ENCODE measurements at regions not wholly inside any gene's neighbourhood (a gene's known extent, or its start where the extent isn't known, plus 50 kb on each side); places are given as distances from the start of the nearest gene placed in this dataset.

DNA sequence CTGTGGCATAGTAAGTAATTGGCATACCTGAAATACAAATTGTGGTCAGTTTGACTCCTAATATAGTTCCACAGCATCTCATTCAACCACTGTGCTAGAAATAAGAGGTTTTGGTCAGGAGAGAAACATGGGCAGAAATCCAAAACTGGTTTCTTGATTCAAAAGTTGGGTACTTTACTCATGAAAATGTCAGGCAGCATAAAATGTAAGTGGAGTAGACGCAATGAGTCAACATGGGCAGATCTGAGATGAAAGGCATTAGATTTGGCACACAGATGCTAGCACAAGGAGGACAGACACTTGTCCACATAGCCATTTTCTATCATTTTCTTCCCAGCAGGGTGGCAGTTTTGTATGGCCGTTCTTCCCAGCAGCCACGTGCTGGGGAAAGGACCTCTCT lies 255.8 kb upstream of the CDIN1 start:
- TF ChIP-seq, protein P1, sequence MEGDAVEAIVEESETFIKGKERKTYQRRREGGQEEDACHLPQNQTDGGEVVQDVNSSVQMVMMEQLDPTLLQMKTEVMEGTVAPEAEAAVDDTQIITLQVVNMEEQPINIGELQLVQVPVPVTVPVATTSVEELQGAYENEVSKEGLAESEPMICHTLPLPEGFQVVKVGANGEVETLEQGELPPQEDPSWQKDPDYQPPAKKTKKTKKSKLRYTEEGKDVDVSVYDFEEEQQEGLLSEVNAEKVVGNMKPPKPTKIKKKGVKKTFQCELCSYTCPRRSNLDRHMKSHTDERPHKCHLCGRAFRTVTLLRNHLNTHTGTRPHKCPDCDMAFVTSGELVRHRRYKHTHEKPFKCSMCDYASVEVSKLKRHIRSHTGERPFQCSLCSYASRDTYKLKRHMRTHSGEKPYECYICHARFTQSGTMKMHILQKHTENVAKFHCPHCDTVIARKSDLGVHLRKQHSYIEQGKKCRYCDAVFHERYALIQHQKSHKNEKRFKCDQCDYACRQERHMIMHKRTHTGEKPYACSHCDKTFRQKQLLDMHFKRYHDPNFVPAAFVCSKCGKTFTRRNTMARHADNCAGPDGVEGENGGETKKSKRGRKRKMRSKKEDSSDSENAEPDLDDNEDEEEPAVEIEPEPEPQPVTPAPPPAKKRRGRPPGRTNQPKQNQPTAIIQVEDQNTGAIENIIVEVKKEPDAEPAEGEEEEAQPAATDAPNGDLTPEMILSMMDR (IDR thresholded peaks at IDR 0.05), result no peak
- TF ChIP-seq, protein P2, sequence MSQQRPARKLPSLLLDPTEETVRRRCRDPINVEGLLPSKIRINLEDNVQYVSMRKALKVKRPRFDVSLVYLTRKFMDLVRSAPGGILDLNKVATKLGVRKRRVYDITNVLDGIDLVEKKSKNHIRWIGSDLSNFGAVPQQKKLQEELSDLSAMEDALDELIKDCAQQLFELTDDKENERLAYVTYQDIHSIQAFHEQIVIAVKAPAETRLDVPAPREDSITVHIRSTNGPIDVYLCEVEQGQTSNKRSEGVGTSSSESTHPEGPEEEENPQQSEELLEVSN (IDR thresholded peaks at IDR 0.05; ENCODE audit: borderline replicate concordance, low read depth), result no peak
- TF ChIP-seq, protein P3, sequence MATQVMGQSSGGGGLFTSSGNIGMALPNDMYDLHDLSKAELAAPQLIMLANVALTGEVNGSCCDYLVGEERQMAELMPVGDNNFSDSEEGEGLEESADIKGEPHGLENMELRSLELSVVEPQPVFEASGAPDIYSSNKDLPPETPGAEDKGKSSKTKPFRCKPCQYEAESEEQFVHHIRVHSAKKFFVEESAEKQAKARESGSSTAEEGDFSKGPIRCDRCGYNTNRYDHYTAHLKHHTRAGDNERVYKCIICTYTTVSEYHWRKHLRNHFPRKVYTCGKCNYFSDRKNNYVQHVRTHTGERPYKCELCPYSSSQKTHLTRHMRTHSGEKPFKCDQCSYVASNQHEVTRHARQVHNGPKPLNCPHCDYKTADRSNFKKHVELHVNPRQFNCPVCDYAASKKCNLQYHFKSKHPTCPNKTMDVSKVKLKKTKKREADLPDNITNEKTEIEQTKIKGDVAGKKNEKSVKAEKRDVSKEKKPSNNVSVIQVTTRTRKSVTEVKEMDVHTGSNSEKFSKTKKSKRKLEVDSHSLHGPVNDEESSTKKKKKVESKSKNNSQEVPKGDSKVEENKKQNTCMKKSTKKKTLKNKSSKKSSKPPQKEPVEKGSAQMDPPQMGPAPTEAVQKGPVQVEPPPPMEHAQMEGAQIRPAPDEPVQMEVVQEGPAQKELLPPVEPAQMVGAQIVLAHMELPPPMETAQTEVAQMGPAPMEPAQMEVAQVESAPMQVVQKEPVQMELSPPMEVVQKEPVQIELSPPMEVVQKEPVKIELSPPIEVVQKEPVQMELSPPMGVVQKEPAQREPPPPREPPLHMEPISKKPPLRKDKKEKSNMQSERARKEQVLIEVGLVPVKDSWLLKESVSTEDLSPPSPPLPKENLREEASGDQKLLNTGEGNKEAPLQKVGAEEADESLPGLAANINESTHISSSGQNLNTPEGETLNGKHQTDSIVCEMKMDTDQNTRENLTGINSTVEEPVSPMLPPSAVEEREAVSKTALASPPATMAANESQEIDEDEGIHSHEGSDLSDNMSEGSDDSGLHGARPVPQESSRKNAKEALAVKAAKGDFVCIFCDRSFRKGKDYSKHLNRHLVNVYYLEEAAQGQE (IDR thresholded peaks at IDR 0.05), result no peak
- TF ChIP-seq MAFK (IDR thresholded peaks at IDR 0.05; ENCODE audit: partially characterized antibody), result no peak
- TF ChIP-seq KDM1A (IDR thresholded peaks at IDR 0.05; ENCODE audit: low read depth), result no peak
- no peak for TF ChIP-seq PHF8 (IDR thresholded peaks at IDR 0.05; ENCODE audit: borderline replicate concordance, low read depth)
